Activated CD4-positive, CD25-positive, alpha-beta regulatory T cell treated with anti-CD3 and anti-CD28 coated beads, Interleukin-2, amount 50 U/mL, for 16 hours (primary cell): ENCODE measurements at regions not wholly inside any gene's neighbourhood (a gene's known extent, or its start where the extent isn't known, plus 50 kb on each side); places are given as distances from the start of the nearest gene placed in this dataset.
"Not testable (repeated sequence)": the region's sequence is repeated elsewhere in the genome, so short reads cannot be mapped to it uniquely, and the experiment has no call there.

Experiments
- DNase-seq: peaks from one replicate; pipeline ENCODE4 v3.0.0-alpha.2; 2020; ENCODE audit warnings: low read depth, low spot score

DNA sequence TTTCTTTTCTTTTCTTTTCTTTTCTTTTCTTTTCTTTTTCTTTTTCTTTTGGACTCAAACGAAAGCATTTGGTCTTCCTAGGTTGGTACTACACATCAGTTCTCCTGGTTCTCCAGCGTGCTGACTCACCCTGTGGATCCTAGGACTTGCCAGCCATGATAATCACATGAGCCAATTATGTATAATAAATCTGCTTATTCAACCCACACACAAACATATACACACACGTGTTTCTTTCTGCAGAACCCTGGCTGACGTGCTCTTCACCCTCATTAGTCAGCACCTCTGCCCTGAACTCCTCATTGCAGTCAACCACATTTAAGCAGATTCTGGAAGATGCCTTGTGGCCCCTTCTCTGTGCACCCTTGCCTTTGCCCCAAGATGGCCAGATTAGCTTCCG, 162.4 kb upstream of the MYT1L start:
- no peak for DNase-seq

DNA sequence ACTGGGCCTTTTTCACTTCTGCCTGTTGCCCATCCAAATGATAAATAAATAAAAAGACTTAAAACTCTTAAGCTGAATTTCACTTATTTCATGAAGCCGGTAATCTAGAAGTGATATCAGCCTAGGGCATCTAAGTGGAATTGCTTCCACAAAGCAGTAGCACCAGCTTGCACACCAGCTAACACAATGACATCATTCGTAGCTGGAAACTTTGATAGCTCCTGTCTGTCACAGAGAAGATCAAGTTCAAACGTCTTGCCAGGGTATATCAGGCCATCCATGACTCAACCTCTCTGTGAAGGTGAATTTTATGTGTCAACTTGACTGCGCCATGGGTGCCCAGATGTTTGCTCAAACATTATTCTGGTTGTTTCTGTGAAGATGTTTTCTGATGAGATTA, 161.7 kb upstream of the MYT1L start:
- no peak for DNase-seq

DNA sequence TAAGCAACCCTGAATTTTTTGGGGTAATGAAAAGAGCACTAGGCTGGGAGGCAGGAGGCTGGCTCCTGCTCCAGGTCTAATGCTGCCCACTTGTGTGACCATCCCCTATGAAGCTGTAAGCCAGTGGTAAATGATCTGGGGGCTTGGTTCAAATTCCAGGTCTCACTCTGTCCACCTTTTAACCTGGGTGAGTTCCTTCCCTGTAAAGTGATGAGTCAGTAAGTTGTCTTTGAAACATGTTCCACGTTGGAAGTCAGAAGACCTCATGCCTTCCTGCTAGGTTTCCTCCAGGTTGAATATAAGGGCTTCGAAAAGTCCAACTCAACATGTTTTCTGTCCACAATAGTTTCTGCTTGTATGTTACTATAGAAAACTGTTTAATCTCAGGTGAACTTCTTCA, 160.9 kb upstream of the MYT1L start:
- DNase-seq: no peak

DNA sequence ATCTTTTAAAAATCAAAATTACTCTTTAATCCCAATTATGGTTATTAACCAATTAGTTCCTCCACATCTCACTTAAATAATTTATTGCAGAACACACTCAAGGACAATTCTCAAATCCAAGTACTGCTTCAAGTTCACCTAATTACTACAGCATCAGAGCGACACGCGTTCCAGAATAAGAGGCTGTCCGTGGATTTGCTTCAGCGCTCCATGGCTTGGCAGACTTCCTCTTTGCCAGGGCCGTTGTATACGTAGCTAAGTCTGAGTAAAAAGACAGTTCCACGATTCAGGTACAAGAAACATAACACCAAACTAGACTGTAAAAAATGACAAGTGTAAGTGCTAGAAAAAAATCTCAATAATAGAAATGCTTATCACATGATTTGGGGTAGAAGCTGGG, 153.2 kb upstream of the MYT1L start:
- DNase-seq: no peak

DNA sequence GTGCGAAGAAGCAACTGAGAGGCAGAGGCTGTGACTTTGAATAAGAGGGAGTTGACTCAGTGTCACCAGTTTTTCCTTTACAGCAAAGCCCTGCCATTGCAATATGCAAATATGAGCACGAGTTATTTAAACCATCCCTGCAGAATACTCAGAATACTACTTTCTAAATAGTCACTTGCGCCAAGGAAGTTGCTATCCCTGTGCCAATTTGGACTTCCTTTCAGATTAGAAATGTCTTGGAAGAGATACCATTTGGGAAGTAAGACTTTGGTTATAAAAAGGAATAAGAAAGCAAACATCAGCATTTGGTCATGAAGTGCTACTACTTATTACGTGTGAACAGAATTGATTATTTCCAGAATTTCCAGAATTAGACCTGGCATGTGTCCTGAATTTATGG, 151.8 kb upstream of the MYT1L start:
- DNase-seq: no peak

DNA sequence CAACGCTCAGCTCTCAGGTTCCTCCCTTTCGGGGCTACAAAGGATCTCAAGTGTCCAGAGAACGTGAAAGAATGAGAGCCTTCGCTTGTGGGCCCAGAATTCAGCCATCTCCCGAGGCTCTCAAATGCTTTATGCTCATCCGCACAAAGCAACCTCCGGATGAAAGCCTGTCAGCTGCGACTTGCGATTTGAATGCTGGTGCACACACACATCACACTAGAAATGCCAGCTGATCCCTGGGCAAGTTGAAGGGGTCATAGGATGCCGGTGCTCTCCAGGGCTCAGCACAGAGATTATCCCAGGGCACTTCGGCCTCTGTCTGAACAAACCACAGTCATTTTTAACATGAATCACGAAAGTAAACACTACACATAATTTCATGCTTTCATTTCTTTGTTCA, 141.8 kb upstream of the MYT1L start:
- DNase-seq: no peak

DNA sequence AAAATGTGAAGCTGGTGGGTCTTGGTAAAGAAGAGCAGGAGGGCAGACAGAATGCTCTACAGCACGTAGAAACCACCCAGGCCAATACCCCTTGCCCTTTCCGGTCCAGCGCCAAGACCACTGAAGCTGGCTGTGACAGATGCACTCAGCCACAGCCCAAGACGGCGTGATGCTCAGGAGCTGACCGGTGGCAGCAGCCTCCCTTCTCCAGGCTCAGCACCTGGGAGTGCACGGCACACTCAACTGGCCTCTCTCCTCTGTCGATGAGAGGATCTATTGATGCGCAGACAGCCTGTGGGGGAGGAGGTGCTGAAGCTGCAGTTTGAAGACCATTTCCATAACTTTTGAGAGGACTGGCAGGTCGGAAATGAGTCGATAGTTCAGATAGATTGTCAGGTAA, 141.0 kb upstream of the MYT1L start:
- DNase-seq: no peak

DNA sequence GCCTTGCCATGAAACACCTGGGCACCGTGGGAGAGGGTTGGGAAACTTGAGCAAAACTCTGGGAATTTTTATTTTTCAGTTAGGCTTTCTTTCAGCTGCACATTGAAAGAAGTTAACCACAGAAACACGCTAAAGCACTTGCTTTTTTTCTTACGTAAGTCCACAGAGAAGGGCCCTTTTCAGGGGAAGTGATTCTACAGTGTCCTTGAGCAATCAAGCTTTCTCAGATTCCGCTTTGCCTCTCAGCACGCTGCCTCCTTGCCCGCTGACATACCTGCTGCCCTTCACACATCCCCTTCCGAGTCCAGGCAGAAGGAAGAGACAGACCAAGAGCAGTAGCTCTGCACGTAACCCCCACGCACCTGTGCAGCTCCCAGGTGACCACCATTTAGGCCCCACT, 135.5 kb upstream of the MYT1L start:
- no peak for DNase-seq

DNA sequence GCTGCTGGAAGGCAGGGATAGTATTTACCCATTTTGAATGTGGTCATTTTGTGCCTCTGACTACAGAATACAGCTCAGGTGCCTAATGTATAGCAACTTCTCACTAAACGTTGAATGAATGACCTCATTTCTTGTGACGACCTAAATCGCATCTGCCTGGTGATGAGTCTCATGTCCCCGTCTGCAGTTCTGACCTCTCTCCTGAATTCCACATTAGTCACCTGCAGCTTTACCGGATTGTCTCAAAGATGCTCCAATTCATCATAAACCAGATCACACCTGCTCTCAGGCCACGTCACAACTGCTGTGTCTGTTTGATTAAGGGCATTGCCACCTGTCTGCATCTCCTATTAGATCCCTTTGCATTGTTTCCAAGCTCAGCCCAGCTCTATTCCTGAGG, 133.6 kb upstream of the MYT1L start:
- no peak for DNase-seq

DNA sequence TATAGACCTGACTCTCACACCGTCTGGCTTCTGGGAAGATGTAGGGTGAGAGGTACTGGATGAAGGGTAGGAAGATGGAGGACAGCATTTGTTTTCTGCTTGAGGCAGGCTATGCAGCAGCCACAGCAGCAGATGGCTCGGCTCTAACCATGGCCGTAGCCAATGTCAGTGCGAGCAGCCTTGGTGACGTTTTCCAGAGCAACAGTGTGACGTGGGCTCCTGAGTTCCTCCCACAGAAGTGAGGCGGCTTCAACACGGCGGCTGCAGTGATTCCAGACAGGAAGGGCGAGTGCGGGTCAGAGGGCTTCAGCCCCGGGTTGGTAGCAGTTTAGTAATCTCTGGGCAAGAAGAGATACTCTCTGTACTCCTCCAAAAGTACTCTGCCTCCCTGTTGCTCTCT, 133.0 kb upstream of the MYT1L start:
- no peak for DNase-seq

DNA sequence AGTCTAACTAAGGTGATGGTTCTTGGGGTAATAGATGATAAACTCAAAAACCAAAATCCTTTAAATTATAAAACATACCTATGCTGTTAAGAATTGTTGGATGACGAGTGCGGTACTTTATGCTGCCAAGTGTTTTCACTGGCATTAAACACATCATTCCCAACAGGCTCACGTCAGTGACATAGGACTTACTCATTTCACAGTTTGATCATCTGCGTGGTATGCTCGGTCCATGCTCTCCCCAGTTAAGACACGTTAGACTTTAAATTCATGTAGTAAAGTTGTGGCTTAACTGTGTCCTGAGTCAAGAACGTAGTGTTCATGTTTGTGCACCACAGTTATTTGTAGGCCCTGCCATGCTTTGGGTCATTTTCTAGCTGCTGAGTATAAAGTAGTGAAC, 125.6 kb upstream of the MYT1L start:
- no peak for DNase-seq

DNA sequence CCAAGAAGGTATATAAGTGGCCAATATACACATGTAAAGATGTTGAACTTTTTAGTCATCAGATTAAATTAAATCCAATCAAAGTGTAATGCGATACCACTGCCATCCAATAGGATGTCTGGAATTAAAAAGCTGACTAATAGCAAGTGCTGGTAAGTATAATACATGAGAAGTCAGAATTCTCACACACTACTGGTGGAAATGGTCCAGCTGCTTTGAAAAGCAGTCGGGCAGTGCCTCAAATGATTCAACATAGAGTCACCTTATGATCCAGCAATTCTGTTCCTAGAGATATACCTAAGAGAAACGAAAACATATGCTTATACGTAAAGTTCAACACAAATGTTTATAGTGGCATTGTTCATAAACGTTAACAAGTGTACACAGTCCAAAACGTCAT, 124.1 kb upstream of the MYT1L start:
- DNase-seq: no peak

DNA sequence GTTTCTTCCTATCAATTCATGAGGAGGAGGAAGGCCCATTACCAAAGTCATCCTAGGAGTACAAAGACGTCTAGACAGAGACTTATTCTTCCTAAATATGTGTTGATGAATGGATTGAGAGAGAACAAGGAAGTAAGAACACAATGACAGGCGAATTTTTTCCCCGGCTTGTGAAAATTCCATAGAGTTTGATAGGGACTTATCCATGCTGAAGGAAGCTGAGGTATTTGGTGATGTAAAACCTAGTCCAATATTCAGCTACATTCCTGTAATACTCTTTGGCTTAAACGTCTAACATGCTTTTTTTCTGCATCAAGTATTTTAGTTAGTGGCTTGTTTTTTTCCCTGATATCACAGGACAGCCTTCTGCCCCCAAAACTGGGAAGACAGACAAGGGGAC, 121.9 kb upstream of the MYT1L start:
- no peak for DNase-seq

DNA sequence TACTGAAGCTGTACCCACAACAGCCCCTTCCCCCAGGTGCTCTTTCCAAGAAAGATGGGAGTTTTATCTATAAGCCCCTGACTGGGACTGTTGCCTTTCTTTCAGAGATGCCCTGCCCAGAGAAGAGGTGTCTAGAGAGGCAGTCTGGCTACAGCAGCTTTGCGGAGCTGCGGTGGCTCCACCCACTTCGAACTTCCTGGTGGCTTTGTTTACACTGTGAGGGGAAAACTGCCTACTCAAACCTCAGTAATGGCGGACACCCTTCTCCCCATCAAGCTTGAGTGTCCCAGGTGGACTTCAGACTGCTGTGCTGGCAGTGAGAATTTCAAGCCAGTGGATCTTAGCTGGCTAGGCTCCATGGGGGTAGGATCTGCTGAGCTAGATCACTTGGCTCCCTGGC, 120.2 kb upstream of the MYT1L start:
- not testable (repeated sequence) for DNase-seq

DNA sequence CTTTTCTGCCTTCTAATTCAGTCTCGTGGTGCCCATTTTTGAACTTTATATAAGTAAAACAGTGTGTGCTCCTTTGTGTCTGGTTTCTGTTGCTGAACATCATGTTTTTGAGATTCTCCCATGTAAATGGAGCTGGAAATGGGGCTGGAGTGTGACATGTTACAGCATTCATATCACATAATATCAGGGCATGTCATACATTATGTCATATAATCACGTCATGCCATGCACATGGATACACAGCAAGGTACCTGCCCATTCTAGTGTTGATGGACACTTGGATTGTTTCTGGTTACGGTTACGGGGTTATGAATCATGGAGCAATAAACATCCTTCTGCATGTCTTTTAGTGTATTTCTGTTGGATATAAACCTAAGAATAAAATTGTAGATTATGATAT, 117.1 kb upstream of the MYT1L start:
- DNase-seq: no peak

DNA sequence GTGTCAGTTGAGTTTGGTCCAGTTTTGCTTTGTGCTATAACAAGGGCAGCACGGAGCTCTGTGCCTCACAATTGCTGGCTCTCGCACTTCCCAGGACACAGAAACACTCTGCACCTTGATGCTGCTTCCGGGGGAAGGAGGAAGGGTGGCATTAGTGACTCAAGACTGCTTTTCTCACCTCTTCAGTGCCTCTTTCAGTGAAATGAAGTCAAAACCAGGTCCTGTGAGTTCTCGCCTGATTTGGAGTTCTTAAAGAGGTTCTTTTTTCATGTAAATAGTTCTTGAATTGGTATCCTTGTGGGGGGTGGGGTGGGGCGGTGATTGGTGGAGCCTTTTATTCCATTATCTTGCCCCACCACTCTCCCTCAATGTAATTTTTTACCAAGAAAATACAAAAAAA, 91.5 kb upstream of the MYT1L start:
- DNase-seq: no peak

DNA sequence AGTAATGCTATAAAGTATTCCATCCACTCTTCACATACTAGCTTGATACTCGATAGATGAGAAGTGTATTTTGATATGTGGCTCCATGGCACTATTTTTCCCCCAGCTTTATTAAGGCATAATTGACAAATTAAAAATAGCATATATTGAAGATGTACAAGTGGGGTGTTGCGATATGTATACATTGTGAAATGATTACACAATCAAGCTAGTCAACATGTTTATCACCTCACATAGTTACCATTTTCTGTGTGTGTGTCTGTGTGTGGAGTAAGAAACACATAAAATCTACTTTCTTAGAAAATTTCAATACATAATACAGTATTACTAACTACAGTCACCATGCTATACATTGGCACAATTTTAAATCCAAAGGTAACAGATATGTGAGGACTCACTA, 82.5 kb upstream of the MYT1L start:
- DNase-seq: no peak

DNA sequence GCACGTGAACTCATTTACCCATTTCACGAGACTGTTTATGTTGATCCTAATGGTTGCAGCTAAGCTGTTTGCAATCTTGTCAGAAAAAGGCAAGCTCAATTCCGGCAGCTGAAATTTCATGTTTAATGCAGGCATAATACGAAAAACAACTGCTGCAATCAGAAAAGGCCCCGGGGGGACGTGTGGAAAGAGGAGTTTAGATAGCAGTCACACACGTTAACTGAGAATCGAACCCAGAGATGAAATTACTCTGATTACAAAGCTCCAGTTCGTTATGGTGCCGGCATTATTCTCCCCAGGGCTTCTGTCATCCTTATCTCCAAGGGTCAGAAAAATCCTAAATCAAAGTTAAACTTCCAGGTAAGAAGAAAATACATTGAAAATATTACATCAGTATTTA, 79.9 kb upstream of the MYT1L start:
- DNase-seq: no peak

DNA sequence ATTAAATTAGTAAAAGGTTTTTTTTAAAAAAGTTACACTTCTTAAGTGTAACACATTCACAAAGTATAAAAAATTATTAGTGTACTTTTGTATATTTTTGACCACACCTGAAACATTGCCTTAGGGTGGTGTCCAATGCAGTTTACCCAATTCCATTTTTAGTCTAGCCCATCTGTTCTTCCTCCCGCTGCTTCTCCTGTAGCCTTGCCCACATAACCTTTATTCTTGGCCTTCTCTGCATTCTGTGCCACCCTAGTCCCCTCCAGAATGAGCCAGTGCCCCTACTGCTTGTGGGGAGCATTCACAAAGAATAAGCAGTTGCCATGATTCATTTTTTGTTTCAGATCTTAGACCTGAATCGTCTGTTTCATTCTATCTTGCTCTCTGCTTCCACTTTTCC, 78.4 kb upstream of the MYT1L start:
- no peak for DNase-seq

DNA sequence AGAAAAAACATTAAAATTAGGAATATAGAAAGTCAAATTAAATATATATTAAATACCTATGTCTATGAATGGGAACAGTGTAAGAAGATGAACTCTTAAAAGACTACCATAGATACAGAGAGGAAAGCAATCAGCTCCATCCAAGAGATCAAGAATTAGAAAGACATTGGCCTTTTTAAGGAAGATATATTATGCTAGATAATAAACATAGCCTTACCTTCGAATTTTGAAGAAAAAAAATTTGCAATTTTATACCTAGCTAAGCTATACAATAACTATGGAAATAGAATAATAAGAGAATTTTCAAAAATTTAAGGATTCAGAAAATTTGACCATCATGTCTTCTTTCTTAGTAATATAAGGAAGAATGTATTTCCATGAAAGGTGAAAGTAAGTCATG, 74.7 kb upstream of the MYT1L start:
- no peak for DNase-seq

DNA sequence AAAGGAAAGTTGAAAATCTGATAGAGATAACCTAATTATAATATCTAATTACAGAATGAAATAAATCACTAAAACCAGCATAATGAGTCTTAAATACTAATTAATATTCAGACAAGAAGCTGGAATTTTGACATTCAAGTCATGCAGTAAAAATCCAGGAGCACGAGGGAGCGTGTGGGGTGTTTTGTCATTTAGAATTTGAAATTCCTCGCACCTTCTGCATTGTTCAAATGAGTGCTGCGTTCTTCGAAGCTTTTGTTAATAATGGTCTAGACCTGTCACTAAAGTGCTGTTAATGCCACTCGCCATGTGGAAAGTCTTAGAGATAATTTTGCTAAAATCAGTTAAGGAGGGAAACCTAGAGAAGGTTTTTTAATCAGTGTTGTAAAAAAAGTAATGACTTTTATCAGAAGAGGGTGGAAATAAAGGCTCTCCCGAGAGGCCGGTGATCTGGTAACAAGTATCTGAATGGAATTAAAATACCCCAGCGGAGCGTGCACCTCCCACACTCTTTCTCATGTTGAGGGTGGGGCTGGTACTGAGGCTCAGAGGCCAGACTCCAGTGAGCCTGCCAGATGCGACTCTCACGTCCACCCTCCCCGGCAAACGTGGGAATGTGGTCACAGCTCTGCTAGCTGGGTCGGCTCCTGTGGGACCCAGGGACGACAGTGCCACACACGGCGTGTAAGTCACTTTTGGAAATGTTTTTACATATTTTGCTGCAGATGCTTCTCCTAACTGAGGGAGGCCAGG, 69.4 kb upstream of the MYT1L start:
- no peak for DNase-seq

DNA sequence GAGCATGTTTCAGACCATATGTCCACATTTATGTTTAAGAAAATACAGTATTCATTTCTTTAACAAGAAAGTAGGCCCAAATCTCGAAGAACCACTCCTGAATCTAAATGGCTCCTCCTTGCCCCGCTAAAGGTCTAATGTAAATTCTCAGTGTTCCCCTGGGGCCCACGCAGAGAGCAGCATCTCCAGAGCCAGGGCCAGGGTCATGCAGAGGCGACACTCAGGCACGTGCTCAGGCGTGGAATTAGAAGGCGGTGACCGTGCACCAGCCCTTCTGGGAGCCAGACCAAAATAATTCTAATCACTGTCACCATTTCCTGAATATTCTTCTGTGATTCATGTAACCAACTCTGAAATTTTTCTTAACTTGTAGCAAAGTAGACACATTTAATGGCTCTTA, 68.3 kb upstream of the MYT1L start:
- DNase-seq: no peak

DNA sequence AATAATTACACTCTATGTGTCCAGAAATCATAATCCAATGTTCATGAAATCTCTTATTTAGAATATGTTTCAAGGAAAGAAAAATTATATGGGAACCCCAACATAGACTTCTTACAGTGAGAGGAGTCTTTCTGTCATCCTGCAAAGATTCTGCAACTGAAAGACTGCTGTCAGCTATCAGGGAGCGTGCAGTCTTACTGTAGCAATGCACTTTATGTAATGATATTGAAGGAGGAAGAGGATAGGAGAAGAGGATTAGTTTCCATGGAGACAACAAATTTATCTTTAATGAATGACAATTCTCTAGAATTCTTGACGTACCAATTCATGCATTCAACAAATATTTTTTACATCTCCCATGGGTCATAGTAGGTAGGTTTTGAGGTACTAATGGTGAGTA, 61.3 kb upstream of the MYT1L start:
- DNase-seq: no peak

DNA sequence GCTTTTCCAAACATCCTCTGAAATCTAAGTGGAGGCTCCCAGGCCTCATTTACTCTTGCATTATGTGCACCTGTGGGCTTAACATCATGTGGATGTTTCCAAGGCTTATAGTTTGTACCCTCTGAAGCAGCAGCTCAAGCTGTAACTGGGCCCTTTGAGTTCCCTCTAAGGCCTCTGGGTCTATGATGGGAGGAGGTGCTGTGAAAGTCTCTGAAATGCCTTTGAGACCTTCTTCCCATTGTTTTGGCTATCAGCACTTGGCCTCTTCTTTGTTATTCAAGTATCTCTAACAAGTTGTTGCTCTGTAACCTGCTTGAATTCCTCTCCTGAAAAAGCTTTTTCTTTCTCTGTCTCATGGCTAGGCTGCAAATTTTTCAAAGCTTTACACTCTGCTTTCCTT, 58.1 kb upstream of the MYT1L start:
- DNase-seq: no peak
